ENCODE measurements at regions not wholly inside any gene's neighbourhood (a gene's known extent, or its start where the extent isn't known, plus 50 kb on each side); places are given as distances from the start of the nearest gene placed in this dataset.
"Not testable (repeated sequence)": the region's sequence is repeated elsewhere in the genome, so short reads cannot be mapped to it uniquely, and the experiment has no call there.

GRCh38 chr3:36155515-36155914, 224.8 kb upstream of the STAC start:
- Histone ChIP-seq H3K27me3 (ENCODE audit: insufficient read depth, low read length) (no peaks in the 10 kb centered on the region), H3K27ac (ENCODE audit: low read depth, low read length) (no peak overlapping the region), H3K4me3 (ENCODE audit: low read length) (no peak overlapping the region), H3K9me3 (ENCODE audit: insufficient read depth, low read depth, low read length) (no peaks in the 10 kb centered on the region), H3K4me1 (ENCODE audit: insufficient read depth, low read length) (0 out of 2 replicates have a peak, but pooled peaks cover 5% of the 10 kb centered on the region), H3K9ac (ENCODE audit: low read depth, low read length) (no peak overlapping the region), H3K36me3 (ENCODE audit: insufficient read depth, low read length) (no peaks in the 10 kb centered on the region)

- no peaks in the 10 kb centered on the region for H3K9me3 ChIP-seq (ENCODE audit: insufficient read depth, low read depth, low read length)
- H3K27ac ChIP-seq (ENCODE audit: low read depth, low read length): no peak overlapping the region
- H3K4me1 ChIP-seq (ENCODE audit: insufficient read depth, low read length): peaks cover 8% of the 10 kb centered on the region; the same call in 1 of the 2 replicates
- no peaks in the 10 kb centered on the region for H3K27me3 ChIP-seq (ENCODE audit: insufficient read depth, low read length)
- H3K36me3 ChIP-seq (ENCODE audit: insufficient read depth, low read length): no peaks in the 10 kb centered on the region
- WGBS: 84% methylated on average over 2 of the region's 3 CpGs
- no peak overlapping the region for H3K4me3 ChIP-seq (ENCODE audit: low read length)
- no peak overlapping the region for H3K9ac ChIP-seq (ENCODE audit: low read depth, low read length)
These were observed 215.9 kb upstream of the STAC start for GRCh38 chr3:36164400-36164799.

DNA sequence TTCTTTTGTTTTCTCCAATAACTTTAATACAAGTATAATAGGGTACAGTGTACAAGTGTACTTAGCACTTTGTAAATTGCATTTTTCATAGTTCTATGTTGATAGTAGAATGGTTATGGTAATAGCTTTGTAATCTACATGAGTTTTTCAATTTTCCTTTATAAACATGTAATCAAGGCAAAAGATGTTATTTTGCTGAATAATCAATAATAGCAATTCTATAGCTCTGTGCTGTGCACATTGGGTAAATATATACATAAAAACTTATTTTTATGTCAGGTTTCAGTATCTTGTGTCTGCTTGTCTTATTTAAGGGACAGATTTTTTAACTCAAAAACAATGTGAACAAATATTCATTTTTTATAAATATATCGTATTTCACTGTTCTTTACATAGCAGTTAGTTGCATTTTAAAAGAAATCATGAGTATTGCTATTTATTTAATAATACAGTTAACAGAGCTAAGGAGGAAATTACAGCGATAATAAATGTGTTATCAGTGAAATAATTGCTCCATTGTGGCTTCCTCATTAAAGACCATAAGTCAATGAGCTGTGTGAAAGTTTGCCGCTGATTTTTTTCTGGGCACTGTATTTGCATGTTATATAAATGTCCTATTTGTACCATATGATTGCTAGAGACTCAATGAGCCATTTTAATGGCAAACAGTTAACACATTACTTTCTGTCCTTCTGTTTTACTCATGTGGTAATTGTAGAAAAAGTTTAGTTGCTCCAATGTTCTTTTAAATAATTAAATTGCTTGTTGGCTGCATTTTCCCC, 214.6 kb upstream of the STAC start:
- H3K4me1 ChIP-seq (ENCODE audit: insufficient read depth, low read length): peaks cover 1% of the 10 kb centered on the region; the same call in 1 of the 2 replicates
- no peaks in the 10 kb centered on the region for H3K27me3 ChIP-seq (ENCODE audit: insufficient read depth, low read length)
- WGBS: 100% methylated on average over 2 of the region's 3 CpGs
- no peak overlapping the region for H3K9ac ChIP-seq (ENCODE audit: low read depth, low read length)
- H3K4me3 ChIP-seq (ENCODE audit: low read length): no peak overlapping the region
- H3K36me3 ChIP-seq (ENCODE audit: insufficient read depth, low read length): no peaks in the 10 kb centered on the region
- no peaks in the 10 kb centered on the region for H3K9me3 ChIP-seq (ENCODE audit: insufficient read depth, low read depth, low read length)
- H3K27ac ChIP-seq (ENCODE audit: low read depth, low read length): no peak overlapping the region

DNA sequence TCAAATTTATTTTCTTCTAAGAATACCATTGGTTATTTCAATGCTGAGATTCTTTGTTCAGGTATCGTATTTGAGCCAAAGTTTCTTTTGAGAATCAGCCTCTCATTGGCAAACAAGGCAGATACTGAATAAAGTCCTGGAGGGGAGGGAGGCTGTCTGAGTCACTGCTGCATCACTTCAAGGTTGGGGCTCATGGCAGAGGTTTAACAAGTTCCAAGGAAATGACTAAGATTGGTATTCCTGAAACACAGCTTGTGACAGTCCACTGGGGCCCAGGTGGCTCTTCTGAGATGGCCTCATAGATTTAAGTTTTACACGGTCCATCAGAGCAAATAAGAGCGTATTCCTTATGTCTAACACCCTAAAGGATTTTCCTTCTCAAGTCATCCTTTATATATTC, 213.8 kb upstream of the STAC start:
- WGBS: 87% methylated on average over 3 of the region's 3 CpGs
- Histone ChIP-seq H3K4me1 (ENCODE audit: insufficient read depth, low read length) (no peaks in the 10 kb centered on the region; the same call in 1 of the 2 replicates), H3K27ac (ENCODE audit: low read depth, low read length) (no peak overlapping the region), H3K9ac (ENCODE audit: low read depth, low read length) (no peak overlapping the region), H3K9me3 (ENCODE audit: insufficient read depth, low read depth, low read length) (no peaks in the 10 kb centered on the region), H3K4me3 (ENCODE audit: low read length) (no peak overlapping the region), H3K27me3 (ENCODE audit: insufficient read depth, low read length) (no peaks in the 10 kb centered on the region), H3K36me3 (ENCODE audit: insufficient read depth, low read length) (no peaks in the 10 kb centered on the region)

- no peak overlapping the region for H3K9ac ChIP-seq (ENCODE audit: low read depth, low read length)
- no peaks in the 10 kb centered on the region for H3K27me3 ChIP-seq (ENCODE audit: insufficient read depth, low read length)
- H3K9me3 ChIP-seq (ENCODE audit: insufficient read depth, low read depth, low read length): no peaks in the 10 kb centered on the region
- no peak overlapping the region for H3K4me3 ChIP-seq (ENCODE audit: low read length)
- WGBS: 94% methylated on average over 2 of the region's 2 CpGs
- H3K36me3 ChIP-seq (ENCODE audit: insufficient read depth, low read length): no peaks in the 10 kb centered on the region
- H3K27ac ChIP-seq (ENCODE audit: low read depth, low read length): no peak overlapping the region
- H3K4me1 ChIP-seq (ENCODE audit: insufficient read depth, low read length): peaks cover 24% of the 10 kb centered on the region
These were observed 207.6 kb upstream of the STAC start for GRCh38 chr3:36172699-36173098.

- peaks cover 28% of the 10 kb centered on the region for H3K4me1 ChIP-seq (ENCODE audit: insufficient read depth, low read length)
- no peak overlapping the region for H3K27ac ChIP-seq (ENCODE audit: low read depth, low read length)
- no peaks in the 10 kb centered on the region for H3K27me3 ChIP-seq (ENCODE audit: insufficient read depth, low read length)
- H3K9me3 ChIP-seq (ENCODE audit: insufficient read depth, low read depth, low read length): no peaks in the 10 kb centered on the region
- no peaks in the 10 kb centered on the region for H3K36me3 ChIP-seq (ENCODE audit: insufficient read depth, low read length)
- WGBS: 93% methylated on average over 2 of the region's 2 CpGs
- H3K4me3 ChIP-seq (ENCODE audit: low read length): no peak overlapping the region
- H3K9ac ChIP-seq (ENCODE audit: low read depth, low read length): no peak overlapping the region
These were observed 205.0 kb upstream of the STAC start for GRCh38 chr3:36175113-36175812.

DNA sequence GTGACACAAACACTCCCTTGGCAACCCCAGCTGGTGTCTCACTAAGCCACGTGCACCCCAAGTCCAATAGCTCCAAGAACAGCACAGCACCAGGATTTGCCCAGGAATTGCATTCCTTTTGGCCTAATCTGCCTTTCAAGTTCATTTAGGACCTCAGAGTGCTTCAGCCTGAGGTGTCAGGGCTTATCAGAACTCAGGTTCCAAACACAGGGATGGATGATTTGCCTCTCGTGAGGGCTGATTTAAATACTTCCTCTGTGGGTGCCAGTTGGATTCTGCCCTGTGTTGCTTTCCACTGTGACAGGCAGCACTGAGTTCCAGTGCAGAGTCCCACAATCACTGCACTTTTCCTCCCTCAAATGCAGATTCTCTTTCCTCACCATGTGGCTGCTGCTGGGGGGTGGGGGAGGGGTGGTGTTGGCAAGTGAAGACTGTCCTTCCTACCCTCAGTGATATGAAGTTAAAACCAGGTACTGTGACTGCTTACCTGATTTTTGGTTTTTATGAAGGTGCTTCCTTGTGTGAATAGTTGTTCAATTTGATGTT, 204.3 kb upstream of the STAC start:
- Histone ChIP-seq H3K9ac (ENCODE audit: low read depth, low read length) (no peak overlapping the region), H3K36me3 (ENCODE audit: insufficient read depth, low read length) (no peaks in the 10 kb centered on the region), H3K4me1 (ENCODE audit: insufficient read depth, low read length) (peaks cover 28% of the 10 kb centered on the region), H3K9me3 (ENCODE audit: insufficient read depth, low read depth, low read length) (no peaks in the 10 kb centered on the region), H3K4me3 (ENCODE audit: low read length) (no peak overlapping the region), H3K27me3 (ENCODE audit: insufficient read depth, low read length) (no peaks in the 10 kb centered on the region), H3K27ac (ENCODE audit: low read depth, low read length) (no peak overlapping the region)
- 77% methylated on average over 2 of the region's 2 CpGs for WGBS

GRCh38 chr3:36178018-36178417, 202.3 kb upstream of the STAC start:
- no peak overlapping the region for H3K27ac ChIP-seq (ENCODE audit: low read depth, low read length)
- WGBS: no CpG with 5 or more reads among the region's 1 CpG
- H3K9ac ChIP-seq (ENCODE audit: low read depth, low read length): no peak overlapping the region
- H3K27me3 ChIP-seq (ENCODE audit: insufficient read depth, low read length): no peaks in the 10 kb centered on the region
- no peaks in the 10 kb centered on the region for H3K9me3 ChIP-seq (ENCODE audit: insufficient read depth, low read depth, low read length)
- no peaks in the 10 kb centered on the region for H3K36me3 ChIP-seq (ENCODE audit: insufficient read depth, low read length)
- H3K4me3 ChIP-seq (ENCODE audit: low read length): no peak overlapping the region
- H3K4me1 ChIP-seq (ENCODE audit: insufficient read depth, low read length): peaks cover 24% of the 10 kb centered on the region

- Histone ChIP-seq H3K36me3 (ENCODE audit: insufficient read depth, low read length) (no peaks in the 10 kb centered on the region), H3K27me3 (ENCODE audit: insufficient read depth, low read length) (no peaks in the 10 kb centered on the region), H3K27ac (ENCODE audit: low read depth, low read length) (no peak overlapping the region), H3K4me3 (ENCODE audit: low read length) (no peak overlapping the region), H3K9ac (ENCODE audit: low read depth, low read length) (no peak overlapping the region), H3K4me1 (ENCODE audit: insufficient read depth, low read length) (peaks cover 11% of the 10 kb centered on the region), H3K9me3 (ENCODE audit: insufficient read depth, low read depth, low read length) (no peaks in the 10 kb centered on the region)
- 96% methylated on average over 2 of the region's 2 CpGs for WGBS
These were observed 198.3 kb upstream of the STAC start for GRCh38 chr3:36182024-36182423.

GRCh38 chr3:36187197-36187596, 193.1 kb upstream of the STAC start:
- WGBS: 87% methylated on average over 2 of the region's 2 CpGs
- H3K36me3 ChIP-seq (ENCODE audit: insufficient read depth, low read length); H3K9ac ChIP-seq (ENCODE audit: low read depth, low read length); H3K4me3 ChIP-seq (ENCODE audit: low read length); H3K9me3 ChIP-seq (ENCODE audit: insufficient read depth, low read depth, low read length); H3K27ac ChIP-seq (ENCODE audit: low read depth, low read length); H3K4me1 ChIP-seq (ENCODE audit: insufficient read depth, low read length); H3K27me3 ChIP-seq (ENCODE audit: insufficient read depth, low read length): not testable (repeated sequence)

GRCh38 chr3:36192901-36193300, 187.4 kb upstream of the STAC start:
- Histone ChIP-seq H3K9ac (ENCODE audit: low read depth, low read length) (no peak overlapping the region), H3K36me3 (ENCODE audit: insufficient read depth, low read length) (no peaks in the 10 kb centered on the region), H3K4me1 (ENCODE audit: insufficient read depth, low read length) (no peaks in the 10 kb centered on the region), H3K27me3 (ENCODE audit: insufficient read depth, low read length) (no peaks in the 10 kb centered on the region), H3K27ac (ENCODE audit: low read depth, low read length) (no peak overlapping the region), H3K9me3 (ENCODE audit: insufficient read depth, low read depth, low read length) (no peaks in the 10 kb centered on the region), H3K4me3 (ENCODE audit: low read length) (no peak overlapping the region)

Data from HUES64 (cell line).